ENCODE measurements at regions not wholly inside any gene's neighbourhood (a gene's known extent, or its start where the extent isn't known, plus 50 kb on each side); places are given as distances from the start of the nearest gene placed in this dataset.
"Not testable (repeated sequence)": the region's sequence is repeated elsewhere in the genome, so short reads cannot be mapped to it uniquely, and the experiment has no call there.

GRCh38 chr4:134070174-134070573, 131.4 kb downstream of the PABPC4L start:
- intact Hi-C loops (cut with DNase I; ENCODE audit: low total_unique reads), result no loop called here
- Histone ChIP-seq H3K9me3 (no peaks in the 10 kb centered on the region), H3K27me3 (no peaks in the 10 kb centered on the region), H3K27ac (no peak overlapping the region), H3K36me3 (no peaks in the 10 kb centered on the region), H3K4me3 (no peak overlapping the region), H3K4me1 (no peaks in the 10 kb centered on the region)
- no peak for DNase-seq
- TF ChIP-seq CTCF (IDR thresholded peaks at IDR 0.05) (no peak), POLR2A (IDR thresholded peaks at IDR 0.05) (no peak)

GRCh38 chr4:134057356-134057755, 144.2 kb downstream of the PABPC4L start:
- H3K4me1 ChIP-seq, result no peaks in the 10 kb centered on the region
- H3K27me3 ChIP-seq, result no peaks in the 10 kb centered on the region
- H3K27ac ChIP-seq, result no peak overlapping the region
- DNase-seq, result no peak
- peaks cover 0 to 2% of the 10 kb centered on the region in 2 donors for H3K36me3 ChIP-seq
- intact Hi-C loops (cut with DNase I; ENCODE audit: low total_unique reads), result no loop called here
- TF ChIP-seq POLR2A (IDR thresholded peaks at IDR 0.05) (no peak), CTCF (IDR thresholded peaks at IDR 0.05) (no peak)
- H3K4me3 ChIP-seq, result no peak overlapping the region
- H3K9me3 ChIP-seq, result no peaks in the 10 kb centered on the region

- H3K4me1 ChIP-seq; H3K27me3 ChIP-seq; H3K36me3 ChIP-seq; H3K9me3 ChIP-seq; DNase-seq; H3K27ac ChIP-seq; intact Hi-C loops (cut with DNase I; ENCODE audit: low total_unique reads); H3K4me3 ChIP-seq: not testable (repeated sequence)
Observed at GRCh38 chr4:134046221-134046620, 155.4 kb downstream of the PABPC4L start.

GRCh38 chr4:134045411-134045810, 156.2 kb downstream of the PABPC4L start:
- intact Hi-C loops (cut with DNase I; ENCODE audit: low total_unique reads), result no loop called here
- Histone ChIP-seq H3K27ac (no peak overlapping the region), H3K4me1 (no peaks in the 10 kb centered on the region), H3K9me3 (no peaks in the 10 kb centered on the region), H3K36me3 (no peaks in the 10 kb centered on the region), H3K27me3 (no peaks in the 10 kb centered on the region), H3K4me3 (no peak overlapping the region)
- TF ChIP-seq CTCF (IDR thresholded peaks at IDR 0.05), result no peak
- TF ChIP-seq POLR2A (IDR thresholded peaks at IDR 0.05), result no peak
- no peak for DNase-seq

- DNase-seq, result no peak
- H3K27ac ChIP-seq, result no peak overlapping the region
- H3K9me3 ChIP-seq, result no peaks in the 10 kb centered on the region
- H3K4me3 ChIP-seq, result no peak overlapping the region
- no peaks in the 10 kb centered on the region for H3K4me1 ChIP-seq
- no peaks in the 10 kb centered on the region for H3K27me3 ChIP-seq
- intact Hi-C loops (cut with DNase I; ENCODE audit: low total_unique reads), result no loop called here
- no peak for TF ChIP-seq POLR2A (IDR thresholded peaks at IDR 0.05)
- TF ChIP-seq CTCF (IDR thresholded peaks at IDR 0.05), result no peak
- H3K36me3 ChIP-seq, result no peaks in the 10 kb centered on the region
Observed at GRCh38 chr4:134043266-134043665, 158.3 kb downstream of the PABPC4L start.

GRCh38 chr4:134028421-134028820, 173.2 kb downstream of the PABPC4L start:
- intact Hi-C loops (cut with DNase I; ENCODE audit: low total_unique reads), result no loop called here
- Histone ChIP-seq H3K27me3 (no peaks in the 10 kb centered on the region), H3K9me3 (no peaks in the 10 kb centered on the region), H3K4me3 (no peak overlapping the region), H3K4me1 (no peaks in the 10 kb centered on the region), H3K27ac (no peak overlapping the region), H3K36me3 (no peaks in the 10 kb centered on the region)
- TF ChIP-seq POLR2A (IDR thresholded peaks at IDR 0.05) (no peak), CTCF (IDR thresholded peaks at IDR 0.05) (no peak)
- DNase-seq, result no peak

All from uterus (tissue), 3 donors.